Suprapubic skin (tissue), 4 donors: ENCODE measurements at regions not wholly inside any gene's neighbourhood (a gene's known extent, or its start where the extent isn't known, plus 50 kb on each side); places are given as distances from the start of the nearest gene placed in this dataset.

Source experiments
- DNase-seq, 2 donors: peaks; one replicate each; pipeline ENCODE4 v3.0.0-alpha.2; 2019; ENCODE audit warnings: low spot score in 2 of 2
- H3K27ac ChIP-seq: fragments of 200-600 bp; sonication (generic); one replicate; pipeline ENCODE4 v1.5.1; 2019
- H3K27me3 ChIP-seq: fragments of 200-600 bp; sonication (generic); one replicate; pipeline ENCODE4 v1.5.1; 2019
- H3K36me3 ChIP-seq: fragments of 200-600 bp; sonication (generic); one replicate; pipeline ENCODE4 v1.5.1; 2019
- H3K4me1 ChIP-seq: fragments of 200-600 bp; sonication (generic); one replicate; pipeline ENCODE4 v1.5.1; 2019
- H3K4me3 ChIP-seq: fragments of 200-600 bp; sonication (generic); one replicate; pipeline ENCODE4 v1.5.1; 2019; ENCODE audit warnings: mild to moderate bottlenecking
- H3K9me3 ChIP-seq: fragments of 200-600 bp; sonication (generic); one replicate; pipeline ENCODE4 v1.5.1; 2019
- EP300 ChIP-seq: sonication (generic); formaldehyde crosslinking; IDR thresholded peaks from one replicate; pipeline ENCODE4 v1.6.1; 2017; ENCODE audit warnings: antibody characterized with exemption
- POLR2A ChIP-seq, 2 donors: fragments of 450-650 bp; IDR thresholded peaks; one replicate each; pipeline ENCODE4 v1.6.1; 2017; ENCODE audit warnings: antibody characterized with exemption in 2 of 2, mild to moderate bottlenecking in 2 of 2, moderate library complexity in 2 of 2
- POLR2AphosphoS5 ChIP-seq, 3 donors: sonication (generic); formaldehyde crosslinking; IDR thresholded peaks; one replicate each; pipeline ENCODE4 v1.6.1; 2017; ENCODE audit warnings: antibody characterized with exemption in 3 of 3
- WGBS: methylation state at CpG from one replicate; pipeline ENCODE4 v1.1.5; 2018; 5-methylcytosine and 5-hydroxymethylcytosine counted together
- TF ChIP-seq, protein P1 (sequence below), 2 donors: fragments of 200-600 bp in 1 of 2; fragments of 450-650 bp in 1 of 2; sonication (generic) in 1 of 2; IDR thresholded peaks; one replicate each; pipeline ENCODE4 v1.5.1; 2016 to 2019; ENCODE audit warnings: antibody characterized with exemption in 2 of 2, mild to moderate bottlenecking in 1 of 2, moderate library complexity in 1 of 2

DNA sequence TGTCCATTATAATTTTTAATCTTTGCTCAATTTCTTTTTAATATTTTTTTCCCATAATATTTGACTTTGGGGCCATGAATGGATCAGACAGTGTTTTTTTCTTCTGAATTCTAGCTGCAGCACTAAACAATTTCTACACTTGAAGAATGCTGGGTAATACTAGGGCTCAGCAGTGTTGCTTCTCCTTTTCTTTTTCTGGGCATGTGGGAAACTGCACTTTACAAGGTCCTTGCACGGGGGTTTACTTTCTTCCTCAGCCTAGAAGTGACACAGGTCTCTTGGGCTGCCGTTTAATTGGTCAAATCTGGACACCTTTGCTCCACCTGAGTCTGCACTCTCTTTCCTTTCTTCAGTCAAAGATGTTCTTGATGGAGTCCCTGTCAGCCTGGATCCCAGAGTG, 135.4 kb upstream of the APCDD1 start:
- Histone ChIP-seq H3K36me3 (no peaks in the 10 kb centered on the region), H3K27me3 (no peaks in the 10 kb centered on the region), H3K4me1 (peaks cover 3% of the 10 kb centered on the region), H3K9me3 (no peaks in the 10 kb centered on the region), H3K4me3 (no peak overlapping the region), H3K27ac (no peak overlapping the region)
- DNase-seq = no peak
- TF ChIP-seq POLR2AphosphoS5 (IDR thresholded peaks at IDR 0.05) (no peak), POLR2A (IDR thresholded peaks at IDR 0.05) (no peak), EP300 (no peak)
- TF ChIP-seq, protein P1, sequence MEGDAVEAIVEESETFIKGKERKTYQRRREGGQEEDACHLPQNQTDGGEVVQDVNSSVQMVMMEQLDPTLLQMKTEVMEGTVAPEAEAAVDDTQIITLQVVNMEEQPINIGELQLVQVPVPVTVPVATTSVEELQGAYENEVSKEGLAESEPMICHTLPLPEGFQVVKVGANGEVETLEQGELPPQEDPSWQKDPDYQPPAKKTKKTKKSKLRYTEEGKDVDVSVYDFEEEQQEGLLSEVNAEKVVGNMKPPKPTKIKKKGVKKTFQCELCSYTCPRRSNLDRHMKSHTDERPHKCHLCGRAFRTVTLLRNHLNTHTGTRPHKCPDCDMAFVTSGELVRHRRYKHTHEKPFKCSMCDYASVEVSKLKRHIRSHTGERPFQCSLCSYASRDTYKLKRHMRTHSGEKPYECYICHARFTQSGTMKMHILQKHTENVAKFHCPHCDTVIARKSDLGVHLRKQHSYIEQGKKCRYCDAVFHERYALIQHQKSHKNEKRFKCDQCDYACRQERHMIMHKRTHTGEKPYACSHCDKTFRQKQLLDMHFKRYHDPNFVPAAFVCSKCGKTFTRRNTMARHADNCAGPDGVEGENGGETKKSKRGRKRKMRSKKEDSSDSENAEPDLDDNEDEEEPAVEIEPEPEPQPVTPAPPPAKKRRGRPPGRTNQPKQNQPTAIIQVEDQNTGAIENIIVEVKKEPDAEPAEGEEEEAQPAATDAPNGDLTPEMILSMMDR (IDR thresholded peaks at IDR 0.05) = no peak
- WGBS = 93% methylated on average over 2 of the region's 2 CpGs

- no peaks in the 10 kb centered on the region for H3K9me3 ChIP-seq
- H3K27me3 ChIP-seq = no peaks in the 10 kb centered on the region
- no peak overlapping the region for H3K27ac ChIP-seq
- WGBS = 87% methylated on average over 9 of the region's 9 CpGs
- H3K4me1 ChIP-seq = peaks cover 2% of the 10 kb centered on the region
- TF ChIP-seq EP300 (no peak), POLR2AphosphoS5 (IDR thresholded peaks at IDR 0.05) (no peak), POLR2A (IDR thresholded peaks at IDR 0.05) (no peak)
- TF ChIP-seq, protein P1 (IDR thresholded peaks at IDR 0.05) = no peak
- H3K4me3 ChIP-seq = no peak overlapping the region
- DNase-seq = no peak
- no peaks in the 10 kb centered on the region for H3K36me3 ChIP-seq
These were observed 134.4 kb upstream of the APCDD1 start for GRCh38 chr18:10319914-10320600.

- no peak overlapping the region for H3K4me3 ChIP-seq
- H3K4me1 ChIP-seq = no peaks in the 10 kb centered on the region
- no peak for TF ChIP-seq POLR2A (IDR thresholded peaks at IDR 0.05)
- TF ChIP-seq EP300 = no peak
- TF ChIP-seq POLR2AphosphoS5 (IDR thresholded peaks at IDR 0.05) = no peak
- TF ChIP-seq, protein P1 (IDR thresholded peaks at IDR 0.05) = no peak
- no peaks in the 10 kb centered on the region for H3K9me3 ChIP-seq
- 69% methylated on average over 7 of the region's 7 CpGs for WGBS
- no peaks in the 10 kb centered on the region for H3K36me3 ChIP-seq
- DNase-seq = no peak
- no peaks in the 10 kb centered on the region for H3K27me3 ChIP-seq
- H3K27ac ChIP-seq = no peak overlapping the region
These were observed 133.6 kb upstream of the APCDD1 start for GRCh38 chr18:10320791-10321190.

DNA sequence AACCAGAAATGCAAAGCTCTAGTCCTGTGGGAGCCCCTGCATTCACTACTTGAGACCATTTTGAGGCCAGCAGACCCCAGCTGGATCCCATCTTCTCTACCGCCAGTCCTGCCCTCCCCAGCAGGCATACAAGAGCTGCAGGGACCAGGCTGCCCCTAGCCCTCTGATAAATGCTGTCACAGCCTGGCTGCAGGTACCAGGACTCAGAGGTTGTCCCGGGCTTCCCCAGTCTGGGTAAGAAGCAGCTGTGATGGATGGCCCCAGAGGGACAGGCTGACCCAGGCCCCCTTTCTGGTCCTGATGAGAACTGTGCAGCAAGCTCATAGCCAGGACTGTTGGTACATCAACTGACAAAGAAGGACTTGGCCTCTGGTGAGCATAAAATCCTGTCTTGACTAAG, 132.9 kb upstream of the APCDD1 start:
- TF ChIP-seq, protein P1 (IDR thresholded peaks at IDR 0.05) = no peak
- no peaks in the 10 kb centered on the region for H3K9me3 ChIP-seq
- no peaks in the 10 kb centered on the region for H3K27me3 ChIP-seq
- no peak overlapping the region for H3K4me3 ChIP-seq
- no peak overlapping the region for H3K27ac ChIP-seq
- 82% methylated on average over 2 of the region's 2 CpGs for WGBS
- H3K4me1 ChIP-seq = no peaks in the 10 kb centered on the region
- DNase-seq = no peak
- H3K36me3 ChIP-seq = no peaks in the 10 kb centered on the region

DNA sequence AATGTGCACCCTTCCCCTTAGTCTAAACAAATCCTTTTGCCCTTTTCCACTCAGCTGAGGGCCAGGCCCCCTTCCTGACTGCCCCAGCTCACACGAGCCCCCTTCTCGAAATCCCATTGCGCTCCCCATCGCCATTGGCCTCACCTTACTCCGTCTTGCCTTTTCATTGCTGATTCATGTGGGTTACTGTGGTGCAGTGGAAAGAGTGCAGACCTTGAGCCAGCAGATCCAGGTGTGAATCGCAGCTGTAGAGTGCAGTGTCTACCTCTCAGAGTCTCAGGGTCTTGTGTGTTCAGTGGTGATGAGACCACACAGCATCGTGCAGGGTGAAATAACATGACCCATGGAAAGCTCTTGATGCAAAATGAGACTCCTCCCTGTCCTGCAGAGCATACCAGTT, 132.4 kb upstream of the APCDD1 start:
- Histone ChIP-seq H3K4me3 (no peak overlapping the region), H3K4me1 (no peaks in the 10 kb centered on the region), H3K27ac (no peak overlapping the region), H3K27me3 (no peaks in the 10 kb centered on the region), H3K9me3 (no peaks in the 10 kb centered on the region), H3K36me3 (no peaks in the 10 kb centered on the region)
- no peak for DNase-seq
- TF ChIP-seq, protein P1 (IDR thresholded peaks at IDR 0.05) = no peak
- TF ChIP-seq POLR2A (IDR thresholded peaks at IDR 0.05) (no peak), EP300 (no peak), POLR2AphosphoS5 (IDR thresholded peaks at IDR 0.05) (no peak)
- WGBS = 96% methylated on average over 7 of the region's 7 CpGs
